Neuron (in vitro differentiated cells): ENCODE measurements at regions not wholly inside any gene's neighbourhood (a gene's known extent, or its start where the extent isn't known, plus 50 kb on each side); places are given as distances from the start of the nearest gene placed in this dataset.

Source experiments
- H2AFZ ChIP-seq: one replicate; pipeline ENCODE4 v1.6.1; 2013; ENCODE audit warnings: low read depth, mild to moderate bottlenecking, inconsistent platforms, low read length, moderate library complexity
- H3K27me3 ChIP-seq: one replicate; pipeline ENCODE4 v1.6.1; 2013; ENCODE audit warnings: low read length; ENCODE audit not compliant: insufficient read depth
- H3K36me3 ChIP-seq: one replicate; pipeline ENCODE4 v1.6.1; 2013; ENCODE audit warnings: low read length; ENCODE audit not compliant: insufficient read depth
- H3K4me1 ChIP-seq: one replicate; pipeline ENCODE4 v1.6.1; 2013; ENCODE audit warnings: low read length; ENCODE audit not compliant: insufficient read depth
- H3K4me3 ChIP-seq: 2 replicates; pipeline ENCODE4 v1.5.1; 2013; ENCODE audit warnings: mild to moderate bottlenecking, low read length, moderate library complexity
- H3K9me3 ChIP-seq: one replicate; pipeline ENCODE4 v1.6.1; 2013; ENCODE audit warnings: low read length

GRCh38 chr7:85474234-85474633 is 287.4 kb upstream of the SEMA3D start:
- no peaks in the 10 kb centered on the region for H3K27me3 ChIP-seq
- no peaks in the 10 kb centered on the region for H3K9me3 ChIP-seq
- no peak overlapping the region for H2AFZ ChIP-seq
- H3K4me3 ChIP-seq: no peak overlapping the region
- no peaks in the 10 kb centered on the region for H3K36me3 ChIP-seq
- no peaks in the 10 kb centered on the region for H3K4me1 ChIP-seq

GRCh38 chr7:85471740-85472139 is 284.9 kb upstream of the SEMA3D start:
- Histone ChIP-seq H3K27me3 (no peaks in the 10 kb centered on the region), H3K9me3 (no peaks in the 10 kb centered on the region), H3K36me3 (no peaks in the 10 kb centered on the region), H3K4me1 (no peaks in the 10 kb centered on the region), H3K4me3 (no peak overlapping the region), H2AFZ (no peak overlapping the region)

GRCh38 chr7:85471307-85471706 is 284.5 kb upstream of the SEMA3D start:
- Histone ChIP-seq H2AFZ (no peak overlapping the region), H3K27me3 (no peaks in the 10 kb centered on the region), H3K9me3 (no peaks in the 10 kb centered on the region), H3K4me3 (no peak overlapping the region), H3K4me1 (no peaks in the 10 kb centered on the region), H3K36me3 (no peaks in the 10 kb centered on the region)

GRCh38 chr7:85469446-85470010 is 282.7 kb upstream of the SEMA3D start:
- no peaks in the 10 kb centered on the region for H3K9me3 ChIP-seq
- H3K36me3 ChIP-seq: no peaks in the 10 kb centered on the region
- no peak overlapping the region for H3K4me3 ChIP-seq
- no peaks in the 10 kb centered on the region for H3K4me1 ChIP-seq
- H2AFZ ChIP-seq: no peak overlapping the region
- H3K27me3 ChIP-seq: no peaks in the 10 kb centered on the region

DNA sequence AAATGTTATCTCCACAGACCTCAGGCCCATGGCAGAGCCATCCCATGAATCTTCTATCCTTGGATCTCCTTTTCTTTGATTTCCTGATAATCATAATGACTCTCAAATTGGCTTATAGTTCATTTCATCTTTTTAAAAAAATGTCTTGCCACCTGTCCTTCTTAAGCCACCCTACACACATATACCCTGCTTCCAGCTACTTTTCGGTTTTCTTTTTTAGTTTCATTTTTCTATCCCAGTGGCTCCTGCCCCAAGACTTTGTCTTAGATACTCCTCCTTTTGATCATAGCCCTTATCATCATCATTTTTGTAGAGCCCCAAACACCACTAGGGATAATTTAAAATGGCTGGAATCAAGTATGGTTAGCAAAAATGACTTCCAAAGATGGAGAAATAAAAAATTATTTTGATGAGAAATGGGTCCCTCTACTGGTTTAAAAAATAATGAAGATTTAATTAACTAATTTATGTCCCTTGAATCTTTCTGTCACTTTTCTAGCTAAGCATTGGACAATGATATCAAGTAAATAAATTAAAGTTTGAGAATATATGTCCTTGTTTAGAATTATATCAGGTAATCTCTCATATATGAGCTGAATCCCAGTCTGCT is 277.3 kb upstream of the SEMA3D start:
- Histone ChIP-seq H2AFZ (peak overlapping the region; percentile 47), H3K36me3 (no peaks in the 10 kb centered on the region), H3K4me3 (no peak overlapping the region), H3K9me3 (no peaks in the 10 kb centered on the region), H3K4me1 (no peaks in the 10 kb centered on the region), H3K27me3 (no peaks in the 10 kb centered on the region)

DNA sequence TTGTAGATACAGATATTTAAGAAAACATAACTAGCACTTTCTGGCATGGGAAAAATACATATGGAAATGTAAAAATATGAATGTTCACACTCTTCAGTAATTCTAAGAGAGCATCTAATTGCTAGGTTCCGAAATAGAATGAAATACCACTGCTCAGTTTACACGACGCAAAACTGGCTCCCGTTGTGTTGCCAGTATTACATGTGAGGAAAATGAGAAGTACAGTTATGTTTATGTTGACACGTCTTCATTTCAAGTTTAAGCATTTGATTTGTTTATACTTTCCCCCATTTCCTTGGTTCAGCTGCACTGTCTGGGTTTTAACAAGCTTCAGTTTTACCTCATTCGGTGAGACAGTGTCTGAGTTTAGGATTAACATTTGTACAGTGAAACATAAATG is 275.8 kb upstream of the SEMA3D start:
- Histone ChIP-seq H3K36me3 (no peaks in the 10 kb centered on the region), H3K4me3 (no peak overlapping the region), H3K27me3 (no peaks in the 10 kb centered on the region), H3K9me3 (no peaks in the 10 kb centered on the region), H2AFZ (no peak overlapping the region), H3K4me1 (no peaks in the 10 kb centered on the region)

DNA sequence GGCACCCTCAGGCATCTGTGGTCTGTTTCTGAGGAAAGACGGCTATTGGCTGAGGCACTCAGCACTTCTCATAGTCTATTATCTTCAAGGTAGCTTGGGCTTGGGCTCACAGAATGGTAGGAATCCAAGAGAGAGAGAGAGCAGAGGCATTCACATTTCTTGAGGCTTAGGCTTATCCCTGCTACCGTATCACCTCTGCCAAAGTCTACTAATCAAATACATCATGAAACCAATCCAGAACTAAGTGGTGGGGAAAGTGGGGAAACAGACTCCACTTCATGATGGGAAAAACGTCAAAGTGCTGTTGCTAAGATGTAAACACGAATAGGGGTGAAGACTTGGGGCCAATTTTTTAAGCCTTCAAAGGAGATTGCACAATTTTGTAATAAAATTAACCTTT is 271.1 kb upstream of the SEMA3D start:
- H3K4me1 ChIP-seq: no peaks in the 10 kb centered on the region
- H3K36me3 ChIP-seq: no peaks in the 10 kb centered on the region
- no peak overlapping the region for H2AFZ ChIP-seq
- H3K27me3 ChIP-seq: no peaks in the 10 kb centered on the region
- H3K4me3 ChIP-seq: no peak overlapping the region
- H3K9me3 ChIP-seq: no peaks in the 10 kb centered on the region

DNA sequence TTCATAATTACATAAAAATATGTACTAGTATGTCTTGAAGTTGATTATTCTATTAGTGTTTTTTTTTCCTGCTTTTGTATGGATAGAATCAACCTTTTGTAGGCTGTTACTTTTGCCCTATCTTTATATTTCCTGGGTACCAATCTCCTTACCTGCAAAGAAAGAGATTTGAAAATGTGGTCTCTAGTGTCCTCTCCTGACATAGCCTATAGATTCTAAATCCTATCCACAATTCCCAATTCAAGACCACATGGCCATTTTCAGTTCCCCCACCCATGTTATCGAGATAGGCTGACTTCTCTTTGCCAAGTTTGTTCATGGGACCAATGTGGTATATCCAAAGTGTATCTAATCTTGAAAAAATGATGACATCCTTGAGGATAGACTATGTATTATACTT is 269.4 kb upstream of the SEMA3D start:
- no peaks in the 10 kb centered on the region for H3K27me3 ChIP-seq
- H2AFZ ChIP-seq: no peak overlapping the region
- no peaks in the 10 kb centered on the region for H3K9me3 ChIP-seq

GRCh38 chr7:85454904-85455303 is 268.0 kb upstream of the SEMA3D start:
- no peak overlapping the region for H2AFZ ChIP-seq
- H3K4me1 ChIP-seq: no peaks in the 10 kb centered on the region
- H3K27me3 ChIP-seq: no peaks in the 10 kb centered on the region
- H3K36me3 ChIP-seq: no peaks in the 10 kb centered on the region
- no peaks in the 10 kb centered on the region for H3K9me3 ChIP-seq
- no peak overlapping the region for H3K4me3 ChIP-seq

More for the DNA sequence above, 269.4 kb upstream of the SEMA3D start:
- no peak overlapping the region for H3K4me3 ChIP-seq
- H3K36me3 ChIP-seq: no peaks in the 10 kb centered on the region
- H3K4me1 ChIP-seq: no peaks in the 10 kb centered on the region

DNA sequence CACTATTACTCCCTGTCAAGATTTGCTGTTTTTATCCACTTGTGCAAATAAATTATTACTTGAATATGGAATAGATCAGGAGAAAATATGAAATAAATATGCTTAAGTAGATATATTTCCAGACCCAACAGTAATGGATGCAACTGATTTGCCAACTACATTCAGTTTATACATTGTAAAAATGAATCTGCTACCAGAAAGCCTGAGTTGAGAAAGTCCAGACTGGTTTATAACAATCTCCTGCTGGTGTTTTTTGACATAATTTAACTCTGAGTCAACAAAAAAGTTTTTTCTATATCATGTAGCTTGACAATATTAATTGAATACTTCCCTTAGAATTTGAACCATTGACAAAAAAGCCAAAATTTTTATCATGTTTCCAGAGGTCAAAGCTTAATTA is 265.8 kb upstream of the SEMA3D start:
- no peaks in the 10 kb centered on the region for H3K4me1 ChIP-seq
- no peaks in the 10 kb centered on the region for H3K9me3 ChIP-seq
- H3K36me3 ChIP-seq: no peaks in the 10 kb centered on the region
- H3K27me3 ChIP-seq: no peaks in the 10 kb centered on the region
- H2AFZ ChIP-seq: no peak overlapping the region
- no peak overlapping the region for H3K4me3 ChIP-seq

DNA sequence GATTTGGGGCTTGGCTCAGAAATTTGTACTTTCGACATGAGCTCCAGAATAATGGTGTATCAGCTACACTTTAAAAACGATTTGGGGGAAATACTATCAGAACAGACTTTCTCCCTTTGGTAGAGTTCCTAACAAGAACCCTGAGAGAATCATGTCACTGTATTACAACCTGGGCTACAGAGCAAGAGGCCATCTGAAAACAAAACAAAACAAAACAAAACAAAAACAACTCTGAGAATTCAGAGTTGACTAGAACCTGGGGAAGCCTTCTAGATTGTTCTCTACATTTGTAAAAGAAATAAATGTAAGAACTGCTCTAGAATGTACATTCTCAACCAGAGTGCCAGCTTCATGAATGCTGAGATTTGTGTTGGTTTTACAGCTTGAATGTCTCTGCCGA is 262.6 kb upstream of the SEMA3D start:
- Histone ChIP-seq H3K4me3 (no peak overlapping the region), H3K27me3 (no peaks in the 10 kb centered on the region), H3K4me1 (no peaks in the 10 kb centered on the region), H3K36me3 (no peaks in the 10 kb centered on the region), H2AFZ (no peak overlapping the region), H3K9me3 (no peaks in the 10 kb centered on the region)

GRCh38 chr7:85447004-85447403 is 260.1 kb upstream of the SEMA3D start:
- Histone ChIP-seq H3K4me3 (no peak overlapping the region), H3K9me3 (no peaks in the 10 kb centered on the region), H2AFZ (no peak overlapping the region)

DNA sequence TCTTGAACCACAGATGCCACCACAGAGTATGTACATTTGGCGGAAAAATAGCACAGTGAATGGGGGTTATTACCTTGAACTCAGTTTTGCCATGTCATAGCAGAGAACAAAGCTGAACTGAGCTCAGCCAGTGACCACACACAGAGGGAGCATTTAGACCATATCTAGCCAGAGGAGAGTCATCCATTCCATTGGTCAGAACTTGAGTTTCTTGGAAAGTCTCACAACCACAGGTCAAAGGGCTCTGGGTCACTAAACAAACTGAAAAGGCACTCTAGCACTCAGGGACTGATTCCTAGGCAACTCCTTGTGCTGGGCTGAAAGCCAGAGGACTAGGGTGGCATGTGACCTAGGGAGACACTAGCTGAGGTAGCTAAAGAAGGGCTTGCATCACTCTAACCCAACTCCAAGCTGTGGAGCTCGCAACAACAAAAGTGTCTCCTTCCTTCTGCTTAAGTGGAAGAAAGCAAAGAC is 239.7 kb upstream of the SEMA3D start:
- Histone ChIP-seq H3K9me3 (peaks cover 3% of the 10 kb centered on the region), H3K4me3 (no peak overlapping the region), H3K36me3 (no peaks in the 10 kb centered on the region), H2AFZ (no peak overlapping the region), H3K4me1 (no peaks in the 10 kb centered on the region), H3K27me3 (no peaks in the 10 kb centered on the region)

More at GRCh38 chr7:85447004-85447403, 260.1 kb upstream of the SEMA3D start:
- Histone ChIP-seq H3K36me3 (no peaks in the 10 kb centered on the region), H3K27me3 (no peaks in the 10 kb centered on the region), H3K4me1 (no peaks in the 10 kb centered on the region)

DNA sequence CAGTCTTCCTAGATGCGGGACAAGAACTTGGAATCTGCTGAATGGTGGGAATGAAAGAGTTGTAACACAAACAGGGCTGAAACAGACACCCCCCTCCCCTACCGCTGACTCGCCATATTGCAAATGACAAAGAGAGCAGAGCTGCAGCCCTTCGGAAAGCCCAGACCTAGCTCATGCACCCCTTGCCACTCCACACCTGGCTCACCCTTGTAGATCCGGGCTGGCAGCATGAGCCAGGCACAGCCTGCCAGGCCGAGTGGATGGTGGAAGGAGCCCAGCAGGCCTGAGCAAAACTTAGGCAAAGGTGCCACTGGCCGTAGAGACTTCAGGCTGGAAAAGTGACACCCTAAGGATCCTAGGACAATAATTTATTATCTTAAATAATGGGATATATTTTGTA is 237.4 kb upstream of the SEMA3D start:
- Histone ChIP-seq H2AFZ (no peak overlapping the region), H3K4me3 (no peak overlapping the region), H3K9me3 (peaks cover 3% of the 10 kb centered on the region), H3K4me1 (no peaks in the 10 kb centered on the region), H3K27me3 (no peaks in the 10 kb centered on the region), H3K36me3 (no peaks in the 10 kb centered on the region)
